Fibroblast of skin of right biceps (primary cell): ENCODE measurements at regions not wholly inside any gene's neighbourhood (a gene's known extent, or its start where the extent isn't known, plus 50 kb on each side); places are given as distances from the start of the nearest gene placed in this dataset.
A peak's percentile ranks its signal among the peaks of the same experiment; 100 is the strongest.
"Not testable (repeated sequence)": the region's sequence is repeated elsewhere in the genome, so short reads cannot be mapped to it uniquely, and the experiment has no call there.

Source experiments
- DNase-seq: peaks from one replicate; pipeline ENCODE4 v3.0.0-alpha.2; 2013

DNA sequence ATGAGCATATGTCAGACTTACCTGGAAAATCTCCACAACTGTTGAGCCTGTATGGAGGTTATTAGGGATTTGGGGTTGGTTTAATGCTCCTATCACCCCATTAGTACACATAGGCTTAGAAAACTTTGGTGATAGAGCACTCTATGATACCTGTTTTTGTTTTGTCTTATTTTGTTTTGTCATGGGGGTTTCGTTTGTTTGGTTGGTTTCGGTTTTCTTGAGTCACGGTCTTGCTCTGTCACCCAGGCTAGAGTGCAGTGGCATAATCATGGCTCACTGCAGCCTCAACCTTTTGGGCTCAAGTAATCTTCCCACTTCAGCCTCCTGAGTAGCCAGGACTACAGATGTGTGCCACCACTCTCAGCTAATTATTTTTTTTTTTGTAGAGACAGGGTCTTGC is 70.0 kb downstream of the MZT1 start:
- no peak for DNase-seq

DNA sequence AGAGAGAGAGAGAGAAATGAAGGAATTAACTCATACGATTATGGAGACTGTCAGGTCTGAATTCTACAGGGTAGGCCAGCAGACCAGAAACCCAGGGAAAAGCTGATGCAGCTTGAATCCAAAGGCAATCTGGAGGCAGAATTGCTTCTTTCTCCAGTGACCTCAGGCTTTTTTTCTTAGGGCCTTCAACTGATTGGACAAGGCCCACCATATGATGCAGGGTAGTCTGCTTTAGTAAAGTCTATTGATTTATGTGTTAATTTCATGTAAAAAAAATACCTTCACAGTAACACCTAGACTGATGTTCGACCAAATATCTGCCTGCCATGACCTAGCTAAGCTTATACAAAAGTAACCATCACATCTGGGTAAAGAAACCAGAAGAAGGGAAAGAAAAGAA is 71.1 kb downstream of the MZT1 start:
- no peak for DNase-seq

DNA sequence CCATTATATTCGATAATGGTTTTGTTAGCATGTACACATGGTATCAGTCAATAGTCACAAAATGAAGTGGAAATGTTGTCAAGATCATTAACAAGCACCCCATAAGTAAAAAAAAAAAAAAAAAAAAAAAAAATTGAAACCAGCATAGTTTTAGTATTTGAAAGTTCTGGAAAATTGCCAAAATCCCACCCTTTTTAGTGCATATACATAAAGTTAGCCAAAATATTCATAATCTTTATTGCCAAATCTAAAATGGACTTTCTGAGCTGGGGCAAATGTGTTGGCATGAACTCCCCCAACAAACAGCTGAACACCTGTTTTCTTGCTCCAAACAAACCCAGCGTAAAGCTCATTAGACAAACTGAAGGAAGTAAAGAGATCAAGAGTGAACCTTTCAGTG is 73.9 kb downstream of the MZT1 start:
- no peak for DNase-seq

DNA sequence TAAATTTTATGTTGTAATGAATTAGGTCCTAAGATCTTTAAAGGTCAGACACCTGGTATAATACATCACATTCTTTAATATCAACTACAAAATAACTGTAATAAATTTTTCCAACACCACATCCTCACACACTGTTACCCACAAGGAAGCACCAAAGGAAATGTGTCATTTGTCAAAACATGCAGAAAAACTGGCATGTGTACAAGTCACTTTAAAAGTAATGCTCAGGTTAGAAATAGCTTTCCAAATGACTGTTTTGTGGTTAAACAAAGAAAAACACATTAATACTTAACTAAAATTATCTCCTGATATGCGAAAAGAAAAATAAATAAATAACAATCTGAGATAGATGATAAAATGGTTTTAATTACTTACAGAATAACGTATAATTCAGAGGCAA is 74.7 kb downstream of the MZT1 start:
- DNase-seq = peak; percentile 13

DNA sequence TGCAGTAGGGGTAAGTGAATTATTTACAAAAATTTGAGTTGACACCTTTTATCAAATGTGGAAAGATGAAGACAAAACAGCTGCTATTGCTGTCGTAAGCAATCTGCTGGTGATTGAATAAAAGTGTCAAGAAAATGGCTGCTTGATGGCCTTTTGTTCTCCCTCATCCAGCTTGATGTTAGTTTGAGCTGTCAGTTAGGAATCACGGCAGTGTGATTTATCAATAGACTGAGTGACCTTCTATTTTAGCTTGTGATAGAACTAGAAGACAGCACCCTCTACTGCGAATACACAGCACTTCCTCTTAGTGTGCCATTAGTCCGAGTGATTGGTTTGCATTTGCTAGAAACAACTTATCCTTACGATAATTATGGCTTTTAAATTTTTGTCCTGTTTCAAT is 76.3 kb downstream of the MZT1 start:
- peak; percentile 4 for DNase-seq

DNA sequence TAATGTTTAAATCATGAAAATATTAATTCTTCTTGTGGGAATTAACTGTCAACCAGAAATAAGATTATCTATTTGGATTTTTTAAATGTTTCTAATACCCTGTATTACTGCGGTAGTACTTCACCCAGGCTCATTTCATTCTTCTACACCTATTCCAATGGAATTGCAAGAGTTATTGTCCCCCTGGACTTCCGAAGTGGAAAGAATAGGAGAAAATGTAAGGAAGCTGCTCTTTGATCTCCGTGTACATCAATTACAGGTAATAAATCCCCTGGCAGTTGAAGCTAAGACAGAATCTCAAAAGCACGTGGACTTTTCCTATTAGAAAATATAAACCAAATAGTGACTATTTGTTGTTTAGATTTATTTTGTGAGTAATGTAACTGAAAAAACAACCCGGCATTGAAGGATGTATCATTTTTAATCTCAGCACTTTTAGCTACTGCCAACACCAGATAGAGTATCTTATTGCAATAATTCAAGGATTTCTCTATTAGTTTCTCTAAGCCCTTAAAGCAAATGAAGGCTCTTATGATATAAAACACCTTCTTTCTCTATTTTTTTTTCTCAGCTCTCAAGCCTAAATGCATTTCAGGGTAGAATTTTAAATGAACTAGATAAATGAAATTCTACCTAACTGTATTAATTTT is 77.3 kb downstream of the MZT1 start:
- DNase-seq = no peak

DNA sequence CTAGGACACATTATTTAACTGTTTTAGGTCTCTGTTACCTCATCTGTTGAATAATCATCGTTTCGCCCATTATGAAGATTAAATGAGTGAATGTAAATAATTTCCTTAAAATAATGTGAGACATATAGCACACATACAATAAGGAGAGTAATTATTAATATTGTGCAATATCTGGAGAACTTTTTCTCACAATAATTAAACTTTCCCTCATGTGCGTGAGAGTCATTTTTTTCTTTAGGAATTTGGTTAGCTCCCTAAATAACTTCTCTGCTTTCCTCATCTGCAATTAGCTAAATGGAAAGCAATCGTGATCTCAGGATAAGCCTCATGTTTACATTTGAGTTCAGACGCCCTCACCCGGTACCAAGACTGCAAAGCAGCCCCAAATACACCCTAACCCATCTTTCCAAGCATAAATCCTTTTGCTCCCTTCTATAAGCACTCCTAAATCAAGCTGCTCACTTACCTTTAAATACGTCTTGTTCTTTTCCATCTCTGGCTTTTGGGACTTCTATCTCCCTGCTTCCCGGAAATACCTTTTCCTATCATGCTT is 78.8 kb downstream of the MZT1 start:
- DNase-seq = no peak

DNA sequence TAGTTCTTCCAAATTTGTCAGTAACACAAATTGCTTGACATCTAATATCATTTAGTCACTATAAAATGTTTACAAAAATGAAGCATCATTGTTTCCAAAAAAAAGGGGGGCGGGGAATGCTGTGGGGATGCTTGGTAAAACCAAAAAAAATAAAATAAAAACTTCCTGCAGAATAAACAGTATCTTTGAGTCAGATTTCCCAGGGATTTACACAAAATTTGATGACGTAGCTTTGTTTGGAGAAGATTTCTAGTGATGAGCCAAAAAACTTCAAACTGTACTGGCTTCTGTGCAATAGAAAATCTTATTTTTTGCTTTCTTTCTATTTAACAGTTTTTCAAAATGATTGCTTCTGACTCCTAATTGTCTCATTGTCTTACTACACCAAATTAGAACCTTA is 80.0 kb downstream of the MZT1 start:
- DNase-seq = no peak

DNA sequence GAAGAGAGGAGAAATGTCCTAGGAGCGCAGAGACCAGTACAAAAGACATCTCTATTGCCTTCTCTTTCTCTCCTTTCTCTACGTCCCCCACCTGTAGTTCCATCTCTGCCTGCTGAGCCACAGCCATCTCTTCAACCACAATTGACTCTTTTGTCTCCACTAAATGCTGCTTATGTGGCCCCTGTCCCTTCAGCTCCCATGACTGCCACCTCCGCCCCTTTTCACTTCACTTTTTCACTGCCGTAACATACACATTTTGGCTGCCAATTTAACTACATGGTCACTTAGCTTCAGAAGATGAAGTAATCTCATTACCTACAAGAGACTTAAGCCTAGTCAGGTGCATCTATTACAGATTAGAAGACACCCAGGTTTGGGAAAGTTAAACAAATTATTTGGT is 81.9 kb downstream of the MZT1 start:
- no peak for DNase-seq

DNA sequence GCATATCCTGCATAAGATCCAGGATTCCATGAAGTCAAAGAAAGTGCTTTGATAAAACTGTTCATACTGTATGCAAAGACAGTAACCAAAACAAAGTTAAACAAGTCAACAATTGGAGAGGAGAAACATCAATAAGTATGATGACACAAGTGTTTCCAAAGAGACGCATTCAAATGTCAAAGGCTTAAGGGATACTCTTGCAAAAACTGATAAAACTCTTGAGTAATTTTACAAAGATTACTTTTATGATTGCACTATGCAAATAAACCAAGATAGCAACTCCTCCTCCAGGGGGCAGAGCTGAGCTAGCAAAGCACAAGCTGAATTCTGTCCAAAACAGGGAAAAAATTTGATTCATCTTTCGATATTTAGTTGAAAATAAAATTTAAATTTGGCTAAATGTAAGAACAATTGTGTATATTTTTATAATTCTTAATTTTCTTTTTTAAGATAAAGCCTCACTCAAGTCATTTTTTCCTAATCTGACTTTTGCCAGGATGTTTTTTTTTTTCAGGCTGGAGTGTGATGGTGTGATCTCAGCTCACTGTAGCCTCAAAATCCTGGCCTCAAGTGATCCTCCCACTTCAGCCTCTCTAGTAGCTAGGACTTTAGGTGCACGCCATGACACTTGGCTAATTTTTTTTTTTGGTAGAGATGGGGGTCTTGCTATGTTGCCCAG is 84.0 kb downstream of the MZT1 start:
- peak; percentile 22 for DNase-seq

DNA sequence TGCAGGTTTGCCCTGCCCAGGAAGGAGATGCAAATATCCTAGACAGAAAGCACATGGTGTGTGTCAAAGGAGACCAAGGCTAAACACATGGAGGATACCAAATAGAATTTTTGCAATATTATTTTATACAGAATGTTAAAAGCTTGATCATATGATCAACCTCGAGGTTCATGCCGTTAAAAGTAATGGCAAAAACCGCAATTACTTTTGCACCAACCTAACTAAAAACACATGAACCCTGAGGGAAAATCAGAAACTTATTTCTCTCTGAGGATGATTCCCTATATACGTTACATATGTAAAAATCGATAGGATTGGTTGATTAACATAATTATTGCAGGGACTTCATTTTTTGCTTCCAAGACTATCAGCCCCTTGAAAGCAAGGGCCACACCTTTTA is 88.1 kb downstream of the MZT1 start:
- no peak for DNase-seq

DNA sequence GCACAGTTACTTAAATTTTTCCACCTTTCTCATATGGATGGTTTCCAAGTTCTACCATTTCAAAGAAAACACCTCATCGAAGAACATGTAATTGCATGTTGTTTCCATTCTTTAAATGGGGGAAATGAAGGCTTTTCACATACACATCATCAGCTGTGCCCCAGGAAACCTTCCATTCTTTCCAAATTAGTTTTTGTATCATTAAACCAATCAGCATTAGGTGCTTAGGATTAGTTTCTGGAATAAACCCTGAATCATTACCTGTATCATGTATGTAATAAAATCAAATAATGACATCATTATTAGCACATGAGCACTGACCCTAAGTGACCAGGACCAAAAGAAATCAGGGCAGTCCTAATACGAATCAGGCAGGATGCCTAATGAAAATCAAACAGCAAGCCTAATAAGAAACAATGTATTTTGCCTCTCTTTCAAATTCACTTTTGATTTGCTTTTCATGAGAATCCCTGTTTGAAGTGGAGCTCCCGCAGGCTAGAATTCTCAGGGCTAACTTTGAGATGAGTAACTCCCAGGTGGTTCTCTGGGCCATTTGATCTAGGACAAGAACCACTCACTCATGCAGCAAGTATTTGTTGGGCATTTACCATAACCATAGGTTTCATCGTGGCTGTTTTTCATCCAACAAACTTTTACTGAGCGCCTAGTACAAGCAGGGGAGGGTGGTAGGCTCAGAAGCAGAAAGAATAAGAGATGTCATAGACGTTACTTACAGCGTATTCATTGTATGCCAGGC is 89.2 kb downstream of the MZT1 start:
- DNase-seq = peak; percentile 10

DNA sequence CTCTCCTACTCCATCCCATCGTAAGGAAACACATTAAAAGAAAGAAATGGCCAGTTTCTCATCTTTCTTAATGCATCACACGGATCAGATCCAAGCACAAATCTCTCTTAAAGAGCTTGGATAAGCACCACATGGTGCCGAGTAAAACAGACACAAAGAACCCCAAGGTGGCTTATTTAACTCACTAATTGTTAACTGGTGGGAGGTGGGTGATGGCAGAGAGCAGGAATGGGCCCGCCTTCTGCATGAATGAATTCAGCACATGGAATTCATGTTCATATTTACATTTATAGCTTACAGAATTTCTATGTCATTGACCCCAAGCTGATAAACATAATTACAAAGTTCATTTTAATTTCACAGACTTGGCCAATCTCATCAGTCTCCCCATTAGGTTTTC is 89.9 kb downstream of the MZT1 start:
- no peak for DNase-seq

DNA sequence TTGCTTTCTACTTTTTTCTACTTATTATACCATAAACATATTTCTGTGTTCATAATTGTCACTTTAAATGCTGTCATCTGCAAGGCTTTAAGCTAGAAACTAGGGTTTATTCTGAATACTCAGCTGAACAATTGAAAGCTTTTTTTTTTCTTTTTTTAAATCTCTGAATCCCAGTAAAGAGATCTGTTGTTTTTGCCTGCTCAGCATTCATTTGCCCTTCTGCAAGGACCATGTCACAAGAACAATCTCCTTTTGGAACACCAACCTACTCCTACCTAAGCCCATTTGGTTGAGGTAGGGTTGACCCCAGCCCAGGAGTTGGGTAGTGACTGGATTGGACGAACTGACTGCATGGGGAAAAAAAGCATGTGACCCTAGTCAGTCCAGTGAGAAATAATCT is 92.6 kb downstream of the MZT1 start:
- no peak for DNase-seq

DNA sequence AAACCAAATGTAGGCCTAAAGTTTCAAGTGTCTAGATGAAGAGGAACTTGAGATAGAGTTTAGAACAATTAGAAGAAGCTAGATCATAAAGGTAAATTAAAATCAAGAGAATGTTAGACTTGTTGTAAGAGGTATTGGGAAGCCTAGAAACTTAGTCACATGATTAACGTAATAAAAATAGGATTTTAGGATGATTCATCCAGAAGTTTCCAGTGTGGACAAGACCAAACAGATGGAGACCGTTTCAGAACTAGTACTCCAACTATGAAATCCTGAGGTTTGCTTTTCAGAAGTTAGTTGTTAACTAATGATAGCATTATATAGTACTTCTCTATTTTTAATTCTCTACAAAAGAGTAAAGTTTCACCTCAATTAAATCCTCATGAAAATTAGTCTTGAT is 104.9 kb downstream of the MZT1 start:
- no peak for DNase-seq

DNA sequence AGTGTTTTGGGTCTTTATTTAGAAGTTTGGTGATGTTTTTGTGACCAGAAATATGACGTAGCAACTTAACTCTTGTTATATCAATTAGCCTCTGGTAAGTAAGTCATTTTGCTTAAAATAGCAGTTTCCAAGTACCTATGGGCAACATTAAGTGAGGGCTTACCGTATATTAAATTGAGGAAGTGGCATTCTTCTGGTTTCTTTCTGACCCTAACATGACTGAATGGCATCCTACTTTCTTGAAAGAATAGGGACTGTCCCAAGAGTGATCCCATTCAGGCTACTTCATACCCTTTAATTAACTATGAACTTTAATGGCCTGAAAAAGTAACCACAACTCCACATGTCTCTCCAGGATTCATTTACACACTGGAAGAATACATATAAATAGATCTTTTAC is 106.6 kb downstream of the MZT1 start:
- no peak for DNase-seq

DNA sequence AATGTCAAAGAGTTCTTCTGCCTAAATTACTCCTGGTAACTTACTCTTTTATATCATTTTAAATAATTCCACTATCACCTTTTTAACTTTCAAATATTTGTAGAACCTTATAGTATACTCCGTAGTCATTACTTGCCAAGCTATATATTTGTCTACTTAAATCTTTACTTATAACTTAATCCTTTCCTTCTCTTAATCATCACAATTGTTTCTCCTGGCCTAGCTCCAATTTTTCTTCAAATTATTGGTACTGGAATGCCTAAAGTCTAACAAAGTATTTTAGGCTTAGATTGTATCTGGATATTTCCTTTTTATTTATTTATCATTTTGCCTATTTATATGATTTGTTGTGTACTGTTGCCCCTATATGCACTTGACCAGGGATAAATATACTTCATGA is 109.5 kb downstream of the MZT1 start:
- no peak for DNase-seq

DNA sequence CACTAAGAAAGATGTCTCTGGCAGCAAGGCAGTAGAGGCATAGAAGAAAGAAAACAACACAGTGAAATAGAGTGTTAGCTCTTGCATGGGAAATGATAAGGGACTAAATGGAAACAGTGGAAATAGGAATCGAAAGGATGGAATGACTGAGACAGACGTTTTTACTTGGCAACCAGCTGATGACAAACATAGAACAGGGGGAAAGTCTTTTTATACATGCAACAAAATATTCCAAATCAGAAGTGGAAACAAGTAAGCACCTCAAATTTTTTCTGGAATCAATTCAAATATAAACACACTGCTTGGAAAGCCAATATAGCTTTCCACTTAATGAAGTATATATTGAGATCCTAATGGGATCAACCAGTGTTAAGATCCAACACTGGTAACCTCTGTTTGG is 110.2 kb downstream of the MZT1 start:
- no peak for DNase-seq

DNA sequence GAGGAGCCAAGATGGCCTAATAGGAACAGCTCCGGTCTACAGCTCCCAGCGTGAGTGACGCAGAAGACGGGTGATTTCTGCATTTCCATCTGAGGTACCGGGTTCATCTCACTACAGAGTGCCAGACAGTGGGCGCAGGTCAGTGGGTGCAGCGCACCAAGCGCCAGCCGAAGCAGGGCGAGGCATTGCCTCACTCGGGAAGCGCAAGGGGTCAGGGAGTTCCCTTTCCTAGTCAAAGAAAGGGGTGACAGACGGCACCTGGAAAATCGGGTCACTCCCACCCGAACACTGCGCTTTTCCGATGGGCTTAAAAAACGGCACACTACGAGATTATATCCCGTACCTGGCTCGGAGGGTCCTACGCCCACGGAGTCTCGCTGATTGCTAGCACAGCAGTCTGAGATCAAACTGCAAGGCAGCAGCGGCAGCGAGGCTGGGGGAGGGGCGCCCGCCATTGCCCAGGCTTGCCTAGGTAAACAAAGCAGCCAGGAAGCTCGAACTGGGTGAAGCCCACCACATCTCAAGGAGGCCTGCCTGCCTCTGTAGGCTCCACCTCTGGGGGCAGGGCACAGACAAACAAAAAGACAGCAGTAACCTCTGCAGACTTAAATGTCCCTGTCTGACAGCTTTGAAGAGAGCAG is 117.1 kb downstream of the MZT1 start:
- DNase-seq = not testable (repeated sequence)

DNA sequence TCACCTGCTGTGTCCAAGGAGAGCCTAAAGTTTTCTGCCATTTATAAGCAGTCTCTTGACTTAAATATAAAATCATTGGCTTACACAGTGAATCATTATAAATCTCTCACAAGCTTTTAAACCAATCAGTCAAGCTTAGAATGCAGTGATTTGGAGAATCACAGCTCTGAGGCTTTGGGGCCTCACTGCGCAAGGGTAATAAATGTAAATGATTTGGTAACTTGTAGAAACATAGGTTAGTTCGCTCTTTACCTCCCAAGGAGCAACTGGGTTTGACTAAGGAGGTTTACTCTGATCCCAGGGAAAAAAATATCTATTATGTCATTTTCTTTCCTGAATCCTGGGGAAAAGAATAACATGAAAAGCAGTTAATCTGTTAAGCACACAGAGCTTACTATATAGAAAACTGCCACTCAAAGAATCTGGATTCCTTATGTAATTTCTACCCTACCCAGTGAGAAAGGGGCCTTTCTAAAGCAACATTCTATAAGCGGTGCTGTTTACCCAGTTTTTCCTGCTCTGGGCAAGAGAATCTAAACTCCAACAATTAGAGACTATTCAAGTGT is 128.2 kb downstream of the MZT1 start:
- DNase-seq = no peak

DNA sequence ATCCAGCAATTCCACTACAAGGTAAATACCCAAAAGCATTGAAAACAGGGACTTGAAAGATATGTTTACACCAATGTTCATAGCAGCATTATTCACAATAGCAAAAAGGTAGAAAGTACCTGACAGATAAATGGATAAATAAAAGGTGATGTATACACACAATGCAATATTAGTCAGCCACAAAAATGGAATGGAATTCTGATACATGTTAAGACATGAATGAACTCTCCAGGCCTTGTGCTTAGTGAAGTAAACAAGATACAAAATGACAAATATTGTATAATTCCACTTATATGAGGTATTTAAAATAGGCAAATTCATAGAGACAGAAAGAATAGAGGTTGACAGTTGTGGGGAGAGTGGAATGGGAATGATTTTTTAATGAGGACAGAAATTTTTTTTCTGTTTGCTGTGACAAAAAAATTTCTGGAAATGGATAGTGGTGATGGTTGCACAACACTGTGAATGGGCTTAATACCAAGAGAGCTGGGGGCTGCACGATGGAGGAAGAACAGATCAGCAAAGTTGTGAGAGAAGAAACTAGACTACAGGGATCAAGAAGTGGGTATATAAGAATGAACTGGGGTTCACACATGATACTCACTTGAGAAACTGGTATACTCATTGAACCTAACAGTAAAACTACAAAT is 137.2 kb downstream of the MZT1 start:
- DNase-seq = no peak

DNA sequence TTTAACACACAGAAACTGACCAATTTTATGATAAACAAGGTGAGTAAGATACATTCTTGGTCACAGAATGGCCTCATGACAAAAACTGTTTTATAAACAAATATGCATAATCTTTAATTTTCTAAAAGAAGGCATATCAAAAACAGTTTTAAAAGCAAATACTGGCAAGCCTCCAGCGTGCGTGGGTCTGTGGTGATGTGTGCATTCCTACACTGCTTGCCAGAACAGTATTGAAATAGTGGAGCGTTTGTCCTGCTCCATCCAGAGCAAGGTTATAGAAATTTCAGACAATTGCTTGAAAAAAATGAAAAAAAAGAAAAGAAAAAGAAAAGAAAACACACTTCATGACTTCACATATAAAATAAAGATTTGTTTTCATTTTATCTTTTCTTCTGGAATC is 140.9 kb downstream of the MZT1 start:
- peak; percentile 7 for DNase-seq

DNA sequence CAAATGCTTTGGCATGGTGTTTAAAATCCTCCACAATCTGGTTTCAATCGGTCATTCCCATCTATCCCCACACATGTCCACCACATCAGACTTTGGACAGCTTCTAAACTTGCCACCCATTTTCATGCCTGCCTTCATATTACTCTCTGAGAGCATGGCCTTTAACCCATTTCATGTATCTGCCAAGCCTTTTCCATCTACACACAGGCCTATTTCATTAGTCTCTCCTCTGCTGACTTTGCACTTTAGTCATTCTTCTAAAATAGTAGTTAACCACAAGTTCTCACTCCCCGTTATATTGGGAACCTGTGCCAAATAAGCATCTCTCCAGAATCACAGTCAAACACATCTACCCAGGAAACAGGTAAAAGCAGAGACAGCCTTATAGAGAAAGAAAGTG is 142.2 kb downstream of the MZT1 start:
- DNase-seq = no peak
